H1 (cell line): ENCODE measurements at regions not wholly inside any gene's neighbourhood (a gene's known extent, or its start where the extent isn't known, plus 50 kb on each side); places are given as distances from the start of the nearest gene placed in this dataset.

Source experiments
- CHD1 ChIP-seq: IDR thresholded peaks from 2 replicates; pipeline ENCODE4 v1.6.1; 2012; ENCODE audit warnings: low read depth, low read length, improper control_type of control experiment
- CTCF ChIP-seq, 3 experiments: IDR thresholded peaks; 1 replicate in 2 of 3; 2 replicates in 1 of 3; pipeline versions ENCODE4 v1.5.1 to v1.6.1; 2011; ENCODE audit warnings: low read length in 3 of 3, mild to moderate bottlenecking in 3 of 3, inconsistent platforms in 2 of 3, low read depth in 1 of 3, moderate library complexity in 1 of 3; ENCODE audit not compliant: insufficient read depth in 1 of 3; ENCODE audit errors: control extremely low read depth in 1 of 3
- EZH2 ChIP-seq: fragments of 200-600 bp; sonication (generic); IDR thresholded peaks from 2 replicates; pipeline ENCODE4 v1.7.1; 2012; ENCODE audit warnings: low read depth, mild to moderate bottlenecking, moderate library complexity, low read length, inconsistent platforms; ENCODE audit not compliant: severe bottlenecking
- GABPA ChIP-seq: IDR thresholded peaks from 2 replicates; pipeline ENCODE4 v1.6.1; 2011; ENCODE audit warnings: mild to moderate bottlenecking, low read length, moderate library complexity, borderline replicate concordance; ENCODE audit not compliant: insufficient read depth
- GTF2F1 ChIP-seq: IDR thresholded peaks from 2 replicates; pipeline ENCODE4 v1.6.1; 2012; ENCODE audit warnings: low read depth, low read length, improper control_type of control experiment, borderline replicate concordance
- HDAC2 ChIP-seq, 2 experiments: fragments of 300-600 bp in 1 of 2; sonication (generic) in 1 of 2; IDR thresholded peaks; 2 replicates each; pipeline ENCODE4 v1.6.1; 2011 to 2012; ENCODE audit warnings: low read depth in 2 of 2, low read length in 2 of 2, mild to moderate bottlenecking in 2 of 2, moderate library complexity in 2 of 2, borderline replicate concordance in 1 of 2, inconsistent platforms in 1 of 2
- POLR2A ChIP-seq, 2 experiments: IDR thresholded peaks; 1 replicate in 1 of 2; 2 replicates in 1 of 2; pipeline ENCODE4 v1.6.1; 2011; ENCODE audit warnings: low read depth in 2 of 2, low read length in 2 of 2, mild to moderate bottlenecking in 2 of 2; ENCODE audit errors: control extremely low read depth in 1 of 2
- RAD21 ChIP-seq, 2 experiments: IDR thresholded peaks in 1 of 2; conservative IDR thresholded peaks in 1 of 2; 2 replicates each; pipeline ENCODE4 v1.6.1; 2011; ENCODE audit warnings: low read depth in 2 of 2, low read length in 2 of 2, improper control_type of control experiment in 1 of 2, inconsistent platforms in 1 of 2, mild to moderate bottlenecking in 1 of 2, moderate library complexity in 1 of 2
- TCF12 ChIP-seq: IDR thresholded peaks from 2 replicates; pipeline ENCODE4 v1.6.1; 2011; ENCODE audit warnings: low read depth, mild to moderate bottlenecking, low read length
- USF2 ChIP-seq: IDR thresholded peaks from 2 replicates; pipeline ENCODE4 v1.6.1; 2011; ENCODE audit warnings: low read length, improper control_type of control experiment
- TF ChIP-seq, protein P1 (sequence below): IDR thresholded peaks from 2 replicates; pipeline ENCODE4 v1.6.1; 2011; ENCODE audit warnings: low read depth, mild to moderate bottlenecking, low read length; ENCODE audit not compliant: insufficient read depth
- TF ChIP-seq, protein P2 (sequence below): IDR thresholded peaks from 2 replicates; pipeline ENCODE4 v1.6.1; 2012; ENCODE audit warnings: inconsistent platforms

- TF ChIP-seq GABPA (no peak), CTCF (IDR thresholded peaks at IDR 0.05; ENCODE audit: control extremely low read depth in 1 of 3, insufficient read depth in 1 of 3, low read depth in 1 of 3, low read length in 3 of 3) (no peak), POLR2A (IDR thresholded peaks at IDR 0.05; ENCODE audit: control extremely low read depth in 1 of 2, low read depth in 2 of 2, low read length in 2 of 2) (no peak), RAD21 (IDR thresholded peaks at IDR 0.05 in 1 of 2, conservative IDR thresholded peaks at IDR 0.05 in 1 of 2; ENCODE audit: low read depth in 2 of 2, low read length in 2 of 2) (no peak), CHD1 (no peak), USF2 (no peak), EZH2 (no peak), GTF2F1 (no peak), TCF12 (no peak), HDAC2 (IDR thresholded peaks at IDR 0.05; ENCODE audit: borderline replicate concordance in 1 of 2, low read depth in 2 of 2, low read length in 2 of 2) (no peak)
- TF ChIP-seq, protein P1, sequence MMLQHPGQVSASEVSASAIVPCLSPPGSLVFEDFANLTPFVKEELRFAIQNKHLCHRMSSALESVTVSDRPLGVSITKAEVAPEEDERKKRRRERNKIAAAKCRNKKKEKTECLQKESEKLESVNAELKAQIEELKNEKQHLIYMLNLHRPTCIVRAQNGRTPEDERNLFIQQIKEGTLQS = no peak
- TF ChIP-seq, protein P2, sequence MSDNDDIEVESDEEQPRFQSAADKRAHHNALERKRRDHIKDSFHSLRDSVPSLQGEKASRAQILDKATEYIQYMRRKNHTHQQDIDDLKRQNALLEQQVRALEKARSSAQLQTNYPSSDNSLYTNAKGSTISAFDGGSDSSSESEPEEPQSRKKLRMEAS = no peak
These were observed 144.8 kb upstream of the SETMAR start for GRCh38 chr3:4158329-4158728.
